ENCODE measurements at regions not wholly inside any gene's neighbourhood (a gene's known extent, or its start where the extent isn't known, plus 50 kb on each side); places are given as distances from the start of the nearest gene placed in this dataset.

GRCh38 chr9:73617586-73617985, 465.9 kb downstream of the ANXA1 start:
- TF ChIP-seq, protein P1, sequence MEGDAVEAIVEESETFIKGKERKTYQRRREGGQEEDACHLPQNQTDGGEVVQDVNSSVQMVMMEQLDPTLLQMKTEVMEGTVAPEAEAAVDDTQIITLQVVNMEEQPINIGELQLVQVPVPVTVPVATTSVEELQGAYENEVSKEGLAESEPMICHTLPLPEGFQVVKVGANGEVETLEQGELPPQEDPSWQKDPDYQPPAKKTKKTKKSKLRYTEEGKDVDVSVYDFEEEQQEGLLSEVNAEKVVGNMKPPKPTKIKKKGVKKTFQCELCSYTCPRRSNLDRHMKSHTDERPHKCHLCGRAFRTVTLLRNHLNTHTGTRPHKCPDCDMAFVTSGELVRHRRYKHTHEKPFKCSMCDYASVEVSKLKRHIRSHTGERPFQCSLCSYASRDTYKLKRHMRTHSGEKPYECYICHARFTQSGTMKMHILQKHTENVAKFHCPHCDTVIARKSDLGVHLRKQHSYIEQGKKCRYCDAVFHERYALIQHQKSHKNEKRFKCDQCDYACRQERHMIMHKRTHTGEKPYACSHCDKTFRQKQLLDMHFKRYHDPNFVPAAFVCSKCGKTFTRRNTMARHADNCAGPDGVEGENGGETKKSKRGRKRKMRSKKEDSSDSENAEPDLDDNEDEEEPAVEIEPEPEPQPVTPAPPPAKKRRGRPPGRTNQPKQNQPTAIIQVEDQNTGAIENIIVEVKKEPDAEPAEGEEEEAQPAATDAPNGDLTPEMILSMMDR (IDR thresholded peaks at IDR 0.05 in 4 of 5, conservative IDR thresholded peaks at IDR 0.05 in 1 of 5), result no peak
- TF ChIP-seq POLR2A (IDR thresholded peaks at IDR 0.05), result no peak

All from gastrocnemius medialis (tissue), 4 donors.